SK-N-SH (cell line): ENCODE measurements at regions not wholly inside any gene's neighbourhood (a gene's known extent, or its start where the extent isn't known, plus 50 kb on each side); places are given as distances from the start of the nearest gene placed in this dataset.

Source experiments
- CTCF ChIA-PET: fragments of 300-600, 350-600 bp; formaldehyde crosslinking; extraction: SDS; loops from one replicate; lab custom pipeline; 2021; lab: Yijun Ruan, JAX
- POLR2A ChIA-PET: fragments of 350-600 bp; sonication (Branson Sonifier 250); formaldehyde crosslinking; extraction: SDS; loops from one replicate; lab custom pipeline; 2020; ENCODE audit warnings: antibody characterized with exemption, inconsistent platforms; lab: Yijun Ruan, JAX
- DNase-seq: peaks from one replicate; pipeline ENCODE4 v3.0.0; 2012
- H2AFZ ChIP-seq: fragments of 200-600 bp; sonication (generic); 2 replicates; pipeline ENCODE4 v1.8.1; 2016; ENCODE audit warnings: antibody characterized with exemption, mild to moderate bottlenecking, low read depth
- H3F3A ChIP-seq: fragments of 200-600 bp; sonication (generic); replicated peaks from 2 replicates; pipeline ENCODE3; 2016; ENCODE audit warnings: antibody characterized with exemption, mild to moderate bottlenecking; ENCODE audit not compliant: insufficient read depth
- H3K27ac ChIP-seq, 2 experiments: fragments of 200-500 bp in 1 of 2; fragments of 200-600 bp in 1 of 2; sonication (Bioruptor generic) in 1 of 2; sonication (generic), shearing (Covaris generic) in 1 of 2; 2 replicates each; pipeline versions ENCODE4 v1.5.1 to v1.6.1; 2014 to 2016; ENCODE audit warnings: low read depth in 2 of 2, inconsistent platforms in 1 of 2, low read length in 1 of 2, mild to moderate bottlenecking in 1 of 2, mixed read lengths in 1 of 2
- H3K27me3 ChIP-seq: fragments of 200-600 bp; sonication (generic), shearing (Covaris generic); 2 replicates; pipeline ENCODE4 v1.6.1; 2016; ENCODE audit warnings: mixed run types; ENCODE audit not compliant: insufficient read depth
- H3K36me3 ChIP-seq, 2 experiments: fragments of 200-500 bp in 1 of 2; fragments of 200-600 bp in 1 of 2; sonication (Bioruptor generic) in 1 of 2; sonication (generic) in 1 of 2; replicated peaks in 1 of 2; 2 replicates each; pipeline versions ENCODE3 to v1.5.1; 2014 to 2016; ENCODE audit warnings: low read length in 1 of 2, mild to moderate bottlenecking in 1 of 2; ENCODE audit not compliant: insufficient read depth in 2 of 2, control insufficient read depth in 1 of 2
- H3K4me1 ChIP-seq, 2 experiments: fragments of 200-500 bp in 1 of 2; fragments of 200-600 bp in 1 of 2; sonication (Bioruptor generic) in 1 of 2; sonication (generic), shearing (Covaris generic) in 1 of 2; 2 replicates each; pipeline versions ENCODE4 v1.5.1 to v1.6.1; 2014 to 2016; ENCODE audit warnings: low read depth in 1 of 2, low read length in 1 of 2, mixed run types in 1 of 2; ENCODE audit not compliant: insufficient read depth in 2 of 2, control insufficient read depth in 1 of 2
- H3K4me2 ChIP-seq: fragments of 200-600 bp; sonication (generic), shearing (Covaris generic); 2 replicates; pipeline ENCODE4 v1.6.1; 2017; ENCODE audit warnings: mixed run types
- H3K4me3 ChIP-seq, 2 experiments: fragments of 200-500 bp in 1 of 2; fragments of 200-600 bp in 1 of 2; sonication (Bioruptor generic) in 1 of 2; sonication (generic), shearing (Covaris generic) in 1 of 2; 2 replicates each; pipeline versions ENCODE4 v1.5.1 to v1.8.1; 2014 to 2016; ENCODE audit warnings: low read depth in 2 of 2, inconsistent platforms in 1 of 2, low read length in 1 of 2, mild to moderate bottlenecking in 1 of 2, mixed read lengths in 1 of 2, moderate library complexity in 1 of 2
- H3K79me2 ChIP-seq: fragments of 200-600 bp; sonication (generic); 2 replicates; pipeline ENCODE4 v1.8.1; 2017; ENCODE audit warnings: mild to moderate bottlenecking; ENCODE audit not compliant: insufficient read depth
- H3K9ac ChIP-seq: fragments of 200-600 bp; sonication (generic); 2 replicates; pipeline ENCODE4 v1.6.1; 2017; ENCODE audit warnings: mixed run types
- H3K9me2 ChIP-seq: fragments of 200-600 bp; sonication (generic); 2 replicates; pipeline ENCODE4 v1.6.1; 2017; ENCODE audit warnings: mixed run types
- H3K9me3 ChIP-seq: fragments of 200-600 bp; sonication (generic); 2 replicates; pipeline ENCODE4 v1.6.1; 2017; ENCODE audit warnings: mixed run types, mild to moderate bottlenecking, moderate library complexity
- H4K20me1 ChIP-seq: fragments of 200-600 bp; sonication (generic); 2 replicates; pipeline ENCODE4 v1.6.1; 2017; ENCODE audit warnings: mild to moderate bottlenecking, mixed run types; ENCODE audit not compliant: insufficient read depth
- ELF1 ChIP-seq: IDR thresholded peaks from 2 replicates; pipeline ENCODE4 v1.4.0; 2012
- EZH2phosphoT487 ChIP-seq: fragments of 200-600 bp; sonication (generic); IDR thresholded peaks from 2 replicates; pipeline ENCODE4 v1.6.1; 2017; ENCODE audit warnings: low read depth, mixed run types, mild to moderate bottlenecking, antibody characterized with exemption, moderate library complexity, borderline replicate concordance
- FOSL2 ChIP-seq: IDR thresholded peaks from 2 replicates; pipeline ENCODE4 v1.4.0; 2012; ENCODE audit warnings: low read depth, mild to moderate bottlenecking, moderate library complexity, borderline replicate concordance
- GABPA ChIP-seq: IDR thresholded peaks from 2 replicates; pipeline ENCODE4 v1.4.0; 2012; ENCODE audit warnings: low read depth, mild to moderate bottlenecking
- GATA2 ChIP-seq: sonication (generic); formaldehyde crosslinking; IDR thresholded peaks from 2 replicates; pipeline ENCODE4 v1.5.0; 2020; ENCODE audit warnings: mild to moderate bottlenecking, missing genetic modification reagents
- NFIC ChIP-seq: IDR thresholded peaks from 2 replicates; pipeline ENCODE4 v1.4.0; 2012; ENCODE audit warnings: borderline replicate concordance
- REST ChIP-seq: IDR thresholded peaks from 2 replicates; pipeline ENCODE4 v1.6.1; 2012; ENCODE audit warnings: mild to moderate bottlenecking, low read depth, low read length, moderate library complexity
- TCF12 ChIP-seq: IDR thresholded peaks from 2 replicates; pipeline ENCODE4 v1.4.0; 2012
- ZBTB33 ChIP-seq: IDR thresholded peaks from 2 replicates; pipeline ENCODE4 v1.4.0; 2012; ENCODE audit warnings: low read depth, borderline replicate concordance
- WGBS: methylation state at CpG from one replicate; pipeline ENCODE4 v1.1.6; 2017; ENCODE audit warnings: low lambda C conversion rate; 5-methylcytosine and 5-hydroxymethylcytosine counted together
- TF ChIP-seq, protein P1 (sequence below): fragments of 150-350 bp; IDR thresholded peaks from 2 replicates; pipeline ENCODE4 v1.6.1; 2016; ENCODE audit warnings: mild to moderate bottlenecking, low read depth, low read length
- TF ChIP-seq, protein P2 (sequence below): IDR thresholded peaks from 2 replicates; pipeline ENCODE4 v1.4.0; 2012; ENCODE audit warnings: low read depth, borderline replicate concordance
- TF ChIP-seq, protein P3 (sequence below): IDR thresholded peaks from 2 replicates; pipeline ENCODE4; 2012

- Histone ChIP-seq H3K27ac (no peak overlapping the region), H3K4me1 (peaks cover 0 to 4% of the 10 kb centered on the region in 2 experiments; a peak in 1 of 4 replicates), H3K9me2 (no peaks in the 10 kb centered on the region), H3F3A (no peaks in the 10 kb centered on the region), H3K27me3 (no peaks in the 10 kb centered on the region), H4K20me1 (no peaks in the 10 kb centered on the region), H3K9ac (no peak overlapping the region), H3K4me3 (no peak overlapping the region), H3K4me2 (no peak overlapping the region), H2AFZ (no peak overlapping the region), H3K36me3 (no peaks in the 10 kb centered on the region), H3K79me2 (no peaks in the 10 kb centered on the region), H3K9me3 (no peaks in the 10 kb centered on the region)
- TF ChIP-seq NFIC (no peak), FOSL2 (no peak), GATA2 (CRISPR knock-in tag) (no peak), EZH2phosphoT487 (no peak), REST (no peak), GABPA (no peak), ZBTB33 (no peak), ELF1 (no peak), TCF12 (no peak)
- TF ChIP-seq, protein P1, sequence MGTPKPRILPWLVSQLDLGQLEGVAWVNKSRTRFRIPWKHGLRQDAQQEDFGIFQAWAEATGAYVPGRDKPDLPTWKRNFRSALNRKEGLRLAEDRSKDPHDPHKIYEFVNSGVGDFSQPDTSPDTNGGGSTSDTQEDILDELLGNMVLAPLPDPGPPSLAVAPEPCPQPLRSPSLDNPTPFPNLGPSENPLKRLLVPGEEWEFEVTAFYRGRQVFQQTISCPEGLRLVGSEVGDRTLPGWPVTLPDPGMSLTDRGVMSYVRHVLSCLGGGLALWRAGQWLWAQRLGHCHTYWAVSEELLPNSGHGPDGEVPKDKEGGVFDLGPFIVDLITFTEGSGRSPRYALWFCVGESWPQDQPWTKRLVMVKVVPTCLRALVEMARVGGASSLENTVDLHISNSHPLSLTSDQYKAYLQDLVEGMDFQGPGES: no peak
- TF ChIP-seq, protein P2, sequence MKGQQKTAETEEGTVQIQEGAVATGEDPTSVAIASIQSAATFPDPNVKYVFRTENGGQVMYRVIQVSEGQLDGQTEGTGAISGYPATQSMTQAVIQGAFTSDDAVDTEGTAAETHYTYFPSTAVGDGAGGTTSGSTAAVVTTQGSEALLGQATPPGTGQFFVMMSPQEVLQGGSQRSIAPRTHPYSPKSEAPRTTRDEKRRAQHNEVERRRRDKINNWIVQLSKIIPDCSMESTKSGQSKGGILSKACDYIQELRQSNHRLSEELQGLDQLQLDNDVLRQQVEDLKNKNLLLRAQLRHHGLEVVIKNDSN: no peak
- TF ChIP-seq, protein P3, sequence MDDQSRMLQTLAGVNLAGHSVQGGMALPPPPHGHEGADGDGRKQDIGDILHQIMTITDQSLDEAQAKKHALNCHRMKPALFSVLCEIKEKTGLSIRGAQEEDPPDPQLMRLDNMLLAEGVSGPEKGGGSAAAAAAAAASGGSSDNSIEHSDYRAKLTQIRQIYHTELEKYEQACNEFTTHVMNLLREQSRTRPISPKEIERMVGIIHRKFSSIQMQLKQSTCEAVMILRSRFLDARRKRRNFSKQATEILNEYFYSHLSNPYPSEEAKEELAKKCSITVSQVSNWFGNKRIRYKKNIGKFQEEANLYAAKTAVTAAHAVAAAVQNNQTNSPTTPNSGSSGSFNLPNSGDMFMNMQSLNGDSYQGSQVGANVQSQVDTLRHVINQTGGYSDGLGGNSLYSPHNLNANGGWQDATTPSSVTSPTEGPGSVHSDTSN: no peak
- DNase-seq: no peak
- POLR2A ChIA-PET: no interaction called here
- CTCF ChIA-PET: no interaction called here
- 77% methylated on average over 4 of the region's 4 CpGs for WGBS
Observed at GRCh38 chr3:20401253-20401652, 215.2 kb upstream of the SGO1 start.
